ENCODE measurements at regions not wholly inside any gene's neighbourhood (a gene's known extent, or its start where the extent isn't known, plus 50 kb on each side); places are given as distances from the start of the nearest gene placed in this dataset.

DNA sequence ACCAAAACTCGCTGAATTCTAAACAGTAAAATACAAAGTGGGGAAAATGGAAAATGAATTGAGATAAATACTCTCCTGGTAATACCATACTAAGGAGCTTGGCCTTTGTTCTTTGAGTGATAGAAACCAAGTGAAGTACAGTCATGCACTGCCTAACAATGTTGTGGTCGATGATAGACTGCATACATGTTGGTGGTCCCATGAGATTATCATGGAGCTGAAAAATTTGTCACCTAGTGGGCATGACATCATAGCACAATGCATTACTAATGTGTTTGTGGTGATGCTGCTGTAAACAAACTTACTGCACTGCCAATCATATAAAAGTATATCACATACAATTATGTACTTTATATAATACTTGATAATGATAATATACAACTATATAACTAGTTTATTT, 419.1 kb downstream of the ARL4A start:
- no peak overlapping the region for H3K27ac ChIP-seq
- H3K4me1 ChIP-seq (replicated peaks in 1 of 2): no peaks in the 10 kb centered on the region
- no peaks in the 10 kb centered on the region for H3K9me3 ChIP-seq (replicated peaks in 1 of 3)
- no peak for TF ChIP-seq POLR2A (IDR thresholded peaks at IDR 0.05)
- TF ChIP-seq, protein P1, sequence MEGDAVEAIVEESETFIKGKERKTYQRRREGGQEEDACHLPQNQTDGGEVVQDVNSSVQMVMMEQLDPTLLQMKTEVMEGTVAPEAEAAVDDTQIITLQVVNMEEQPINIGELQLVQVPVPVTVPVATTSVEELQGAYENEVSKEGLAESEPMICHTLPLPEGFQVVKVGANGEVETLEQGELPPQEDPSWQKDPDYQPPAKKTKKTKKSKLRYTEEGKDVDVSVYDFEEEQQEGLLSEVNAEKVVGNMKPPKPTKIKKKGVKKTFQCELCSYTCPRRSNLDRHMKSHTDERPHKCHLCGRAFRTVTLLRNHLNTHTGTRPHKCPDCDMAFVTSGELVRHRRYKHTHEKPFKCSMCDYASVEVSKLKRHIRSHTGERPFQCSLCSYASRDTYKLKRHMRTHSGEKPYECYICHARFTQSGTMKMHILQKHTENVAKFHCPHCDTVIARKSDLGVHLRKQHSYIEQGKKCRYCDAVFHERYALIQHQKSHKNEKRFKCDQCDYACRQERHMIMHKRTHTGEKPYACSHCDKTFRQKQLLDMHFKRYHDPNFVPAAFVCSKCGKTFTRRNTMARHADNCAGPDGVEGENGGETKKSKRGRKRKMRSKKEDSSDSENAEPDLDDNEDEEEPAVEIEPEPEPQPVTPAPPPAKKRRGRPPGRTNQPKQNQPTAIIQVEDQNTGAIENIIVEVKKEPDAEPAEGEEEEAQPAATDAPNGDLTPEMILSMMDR (IDR thresholded peaks at IDR 0.05): no peak
- 89 to 94% (median 91%) methylated on average over 2 of the region's 2 CpGs for WGBS, 4 donors
- no peaks in the 10 kb centered on the region for H3K36me3 ChIP-seq (replicated peaks in 1 of 2)
- intact Hi-C loops (cut with DNase I): no loop called here
- no peaks in the 10 kb centered on the region for H3K27me3 ChIP-seq
- no peak overlapping the region for H3K4me3 ChIP-seq
- DNase-seq: no peak

DNA sequence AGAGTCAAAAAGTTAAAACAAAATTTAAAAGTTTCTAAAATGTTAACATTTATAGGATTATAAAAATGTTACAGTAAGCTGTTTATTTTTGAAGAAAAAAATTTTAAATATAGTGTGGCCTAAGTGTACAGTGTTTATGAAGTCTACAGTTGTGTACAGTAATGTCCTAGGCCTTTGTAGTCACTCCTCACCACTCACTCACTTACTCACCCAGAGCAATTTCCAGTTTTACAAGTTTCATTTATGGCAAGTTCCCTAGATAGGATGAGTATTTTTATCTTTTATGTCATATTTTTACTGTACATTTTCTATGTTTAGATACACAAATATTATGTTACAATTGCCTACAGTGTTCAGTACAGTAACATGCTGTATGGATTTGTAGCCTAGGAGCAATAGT, 419.9 kb downstream of the ARL4A start:
- TF ChIP-seq POLR2A (IDR thresholded peaks at IDR 0.05): no peak
- TF ChIP-seq, protein P1 (IDR thresholded peaks at IDR 0.05): no peak
- no peaks in the 10 kb centered on the region for H3K9me3 ChIP-seq (replicated peaks in 1 of 3)
- DNase-seq: no peak
- no peak overlapping the region for H3K4me3 ChIP-seq
- H3K27me3 ChIP-seq: no peaks in the 10 kb centered on the region
- no peak overlapping the region for H3K27ac ChIP-seq
- H3K4me1 ChIP-seq (replicated peaks in 1 of 2): no peaks in the 10 kb centered on the region
- intact Hi-C loops (cut with DNase I): no loop called here
- no peaks in the 10 kb centered on the region for H3K36me3 ChIP-seq (replicated peaks in 1 of 2)

DNA sequence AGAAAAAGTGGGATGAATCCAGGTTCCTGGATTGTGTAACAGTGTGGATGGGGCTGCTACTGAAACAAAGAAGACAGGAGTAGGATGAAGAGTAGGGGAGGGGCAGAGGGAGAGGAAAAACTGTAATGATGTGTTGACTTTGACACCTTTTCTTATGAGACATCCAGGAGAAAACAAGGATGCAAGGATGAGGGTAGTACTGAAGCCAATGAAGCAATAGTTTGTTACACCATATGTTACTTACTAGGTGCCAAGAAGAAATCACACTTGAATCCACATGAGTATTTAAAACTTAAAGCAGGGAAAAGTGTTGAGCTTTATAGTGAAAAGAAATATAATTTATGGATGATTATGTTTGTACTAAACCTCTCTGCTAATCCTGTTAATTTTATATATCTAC, 420.6 kb downstream of the ARL4A start:
- Histone ChIP-seq H3K36me3 (replicated peaks in 1 of 2) (no peaks in the 10 kb centered on the region), H3K27me3 (no peaks in the 10 kb centered on the region), H3K4me3 (no peak overlapping the region), H3K9me3 (replicated peaks in 1 of 3) (no peaks in the 10 kb centered on the region), H3K4me1 (replicated peaks in 1 of 2) (no peaks in the 10 kb centered on the region), H3K27ac (no peak overlapping the region)
- no peak for DNase-seq
- TF ChIP-seq POLR2A (IDR thresholded peaks at IDR 0.05): no peak
- TF ChIP-seq, protein P1 (IDR thresholded peaks at IDR 0.05): no peak
- intact Hi-C loops (cut with DNase I): no loop called here

DNA sequence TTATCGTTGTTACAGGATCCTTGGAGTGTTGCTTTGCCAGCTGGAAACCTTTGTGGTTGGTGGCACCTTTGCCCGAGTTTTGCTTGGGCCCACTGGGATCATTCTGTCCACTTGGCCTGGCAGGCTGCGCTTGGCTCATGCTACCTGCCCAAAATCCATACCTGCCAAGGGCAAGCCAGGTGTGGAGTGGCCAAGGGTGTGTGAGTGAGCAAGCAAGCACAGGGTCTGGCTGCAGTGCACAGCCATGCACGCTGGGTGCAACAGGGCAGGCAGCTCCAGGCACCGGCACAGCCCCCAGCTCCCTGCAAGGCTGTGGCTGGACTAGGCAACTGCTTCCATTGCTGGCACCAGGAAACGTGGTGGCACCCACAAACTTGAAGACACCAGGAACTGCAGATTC, 421.8 kb downstream of the ARL4A start:
- Histone ChIP-seq H3K9me3 (replicated peaks in 1 of 3) (no peaks in the 10 kb centered on the region), H3K27me3 (no peaks in the 10 kb centered on the region), H3K4me1 (replicated peaks in 1 of 2) (no peaks in the 10 kb centered on the region), H3K4me3 (no peak overlapping the region), H3K36me3 (replicated peaks in 1 of 2) (no peaks in the 10 kb centered on the region), H3K27ac (no peak overlapping the region)
- WGBS, 4 donors: 69 to 85% (median 81%) methylated on average over 3 to 6 of the region's 6 CpGs
- no peak for DNase-seq
- intact Hi-C loops (cut with DNase I): no loop called here
- TF ChIP-seq, protein P1 (IDR thresholded peaks at IDR 0.05): no peak
- TF ChIP-seq POLR2A (IDR thresholded peaks at IDR 0.05): no peak
